PC-9 (cell line): ENCODE measurements at regions not wholly inside any gene's neighbourhood (a gene's known extent, or its start where the extent isn't known, plus 50 kb on each side); places are given as distances from the start of the nearest gene placed in this dataset.
A peak's percentile ranks its signal among the peaks of the same experiment; 100 is the strongest.

Source experiments
- BruUV-seq: library from RNA; stranded (reverse); fragments of 400-500 nt; replicated peaks from 2 replicates; lab custom pipeline; 2021; lab: Mats Ljungman, UMichigan
- CTCF ChIA-PET: fragments of 300-600 bp; sonication (Branson Sonifier 250); formaldehyde crosslinking; loops from one replicate; lab custom pipeline; 2022; ENCODE audit warnings: antibody characterized with exemption; lab: Charles Lee
- POLR2A ChIA-PET: fragments of 300-600 bp; sonication (Branson Sonifier 250); formaldehyde crosslinking; loops from one replicate; lab custom pipeline; 2022; ENCODE audit warnings: antibody characterized with exemption; ENCODE audit not compliant: unreplicated experiment; lab: Charles Lee
- DNase-seq, 2 experiments: peaks; one replicate each; pipeline versions ENCODE4 v3.0.0 to v3.0.0-alpha.2; 2015 to 2022; ENCODE audit warnings: mixed read lengths in 1 of 2
- H2AFZ ChIP-seq: fragments of 200-600 bp; sonication (generic); 2 replicates; pipeline ENCODE4 v1.8.1; 2017; ENCODE audit warnings: antibody characterized with exemption
- H3F3A ChIP-seq: fragments of 200-600 bp; sonication (generic); 2 replicates; pipeline ENCODE4 v1.8.1; 2017; ENCODE audit warnings: antibody characterized with exemption, mild to moderate bottlenecking, low read depth; ENCODE audit not compliant: insufficient read depth
- H3K27ac ChIP-seq: fragments of 200-600 bp; sonication (generic); 2 replicates; pipeline ENCODE4 v1.6.1; 2016; ENCODE audit warnings: mixed run types
- H3K27me3 ChIP-seq: fragments of 200-600 bp; sonication (generic); 2 replicates; pipeline ENCODE4 v1.6.1; 2016; ENCODE audit warnings: low read depth, mixed run types; ENCODE audit not compliant: insufficient read depth
- H3K36me3 ChIP-seq: fragments of 200-600 bp; sonication (generic); 2 replicates; pipeline ENCODE4 v1.6.1; 2016; ENCODE audit warnings: low read depth, mixed run types
- H3K4me1 ChIP-seq: fragments of 200-600 bp; sonication (generic); replicated peaks from 2 replicates; pipeline ENCODE4 v1.6.1; 2016; ENCODE audit warnings: mixed run types; ENCODE audit not compliant: insufficient read depth
- H3K4me2 ChIP-seq: fragments of 200-600 bp; sonication (generic); 2 replicates; pipeline ENCODE4 v1.6.1; 2017; ENCODE audit warnings: mixed run types
- H3K4me3 ChIP-seq: fragments of 200-600 bp; sonication (generic); 2 replicates; pipeline ENCODE4 v1.6.1; 2016; ENCODE audit warnings: mixed run types
- H3K79me2 ChIP-seq: fragments of 200-600 bp; sonication (generic); 2 replicates; pipeline ENCODE4 v1.6.1; 2017; ENCODE audit warnings: low read depth, mixed run types
- H3K9me2 ChIP-seq: fragments of 200-600 bp; sonication (generic); 2 replicates; pipeline ENCODE4 v1.8.1; 2017; ENCODE audit warnings: mild to moderate bottlenecking; ENCODE audit not compliant: insufficient read depth
- H3K9me3 ChIP-seq: fragments of 200-600 bp; sonication (generic); 2 replicates; pipeline ENCODE4 v1.8.1; 2016; ENCODE audit warnings: low read depth; ENCODE audit not compliant: insufficient read depth
- H4K20me1 ChIP-seq: fragments of 200-600 bp; sonication (generic); 2 replicates; pipeline ENCODE4 v1.8.1; 2017; ENCODE audit not compliant: insufficient read depth
- EZH2 ChIP-seq: fragments of 200-600 bp; sonication (generic); IDR thresholded peaks from 2 replicates; pipeline ENCODE4 v1.8.0; 2017; ENCODE audit warnings: antibody characterized with exemption, low read depth
- intact Hi-C: fragments of 100-400 bp; cut with micrococcal nuclease; formaldehyde crosslinking; loops from one replicate; pipeline ENCODE4 v1.10.0; 2022; ENCODE audit not compliant: unreplicated experiment
- TF ChIP-seq, protein P1 (sequence below): fragments of 200-600 bp; sonication (generic); conservative IDR thresholded peaks from 2 replicates; pipeline ENCODE4 v1.6.1; 2017; ENCODE audit warnings: mixed run types, antibody characterized with exemption, mild to moderate bottlenecking, moderate library complexity

DNA sequence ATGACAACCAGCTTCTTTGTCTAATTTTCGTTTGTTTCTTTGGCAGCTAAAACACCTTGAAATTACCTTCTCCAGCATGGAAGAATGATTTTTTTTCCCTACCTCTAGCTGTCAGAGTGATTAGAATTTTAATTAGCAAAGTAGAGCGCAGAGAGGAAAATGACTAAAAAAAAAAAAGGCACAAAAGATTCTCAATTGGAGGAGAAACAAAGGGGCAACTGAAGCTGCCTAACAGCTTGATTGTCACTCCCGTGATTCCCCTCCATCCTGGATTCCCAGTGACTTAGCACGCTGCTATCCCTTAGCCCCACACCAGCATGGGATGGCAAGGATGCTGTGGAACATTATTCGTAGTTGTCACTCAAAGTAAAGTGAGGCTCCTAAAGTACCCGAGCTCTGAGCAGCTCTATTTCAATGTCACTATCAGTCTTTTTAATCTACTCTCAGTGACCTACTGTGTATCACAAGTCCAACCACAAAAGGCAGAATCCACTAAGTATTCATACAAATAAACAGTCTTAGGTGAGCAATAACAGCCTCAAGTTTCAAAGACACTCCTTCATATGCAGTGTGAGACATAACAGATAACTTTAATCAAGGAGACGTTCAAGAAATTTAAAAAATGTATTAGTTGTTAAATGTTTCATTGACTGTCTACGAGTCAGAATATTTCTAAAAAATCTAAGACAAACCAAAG is 710.0 kb upstream of the GRAMD2B start:
- no peak for DNase-seq
- Histone ChIP-seq H3K4me3 (no peak overlapping the region), H4K20me1 (no peaks in the 10 kb centered on the region), H3K36me3 (no peaks in the 10 kb centered on the region), H2AFZ (no peak overlapping the region), H3K4me2 (no peak overlapping the region), H3K9me3 (no peaks in the 10 kb centered on the region), H3K9me2 (no peaks in the 10 kb centered on the region), H3K79me2 (no peaks in the 10 kb centered on the region), H3K27ac (no peak overlapping the region), H3F3A (no peaks in the 10 kb centered on the region), H3K27me3 (no peaks in the 10 kb centered on the region), H3K4me1 (no peaks in the 10 kb centered on the region)
- TF ChIP-seq EZH2, result no peak
- TF ChIP-seq, protein P1, sequence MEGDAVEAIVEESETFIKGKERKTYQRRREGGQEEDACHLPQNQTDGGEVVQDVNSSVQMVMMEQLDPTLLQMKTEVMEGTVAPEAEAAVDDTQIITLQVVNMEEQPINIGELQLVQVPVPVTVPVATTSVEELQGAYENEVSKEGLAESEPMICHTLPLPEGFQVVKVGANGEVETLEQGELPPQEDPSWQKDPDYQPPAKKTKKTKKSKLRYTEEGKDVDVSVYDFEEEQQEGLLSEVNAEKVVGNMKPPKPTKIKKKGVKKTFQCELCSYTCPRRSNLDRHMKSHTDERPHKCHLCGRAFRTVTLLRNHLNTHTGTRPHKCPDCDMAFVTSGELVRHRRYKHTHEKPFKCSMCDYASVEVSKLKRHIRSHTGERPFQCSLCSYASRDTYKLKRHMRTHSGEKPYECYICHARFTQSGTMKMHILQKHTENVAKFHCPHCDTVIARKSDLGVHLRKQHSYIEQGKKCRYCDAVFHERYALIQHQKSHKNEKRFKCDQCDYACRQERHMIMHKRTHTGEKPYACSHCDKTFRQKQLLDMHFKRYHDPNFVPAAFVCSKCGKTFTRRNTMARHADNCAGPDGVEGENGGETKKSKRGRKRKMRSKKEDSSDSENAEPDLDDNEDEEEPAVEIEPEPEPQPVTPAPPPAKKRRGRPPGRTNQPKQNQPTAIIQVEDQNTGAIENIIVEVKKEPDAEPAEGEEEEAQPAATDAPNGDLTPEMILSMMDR, result no peak
- POLR2A ChIA-PET, result no interaction called here
- intact Hi-C loops, result no loop called here
- BruUV-seq, result no TSS peak
- CTCF ChIA-PET, result no interaction called here

DNA sequence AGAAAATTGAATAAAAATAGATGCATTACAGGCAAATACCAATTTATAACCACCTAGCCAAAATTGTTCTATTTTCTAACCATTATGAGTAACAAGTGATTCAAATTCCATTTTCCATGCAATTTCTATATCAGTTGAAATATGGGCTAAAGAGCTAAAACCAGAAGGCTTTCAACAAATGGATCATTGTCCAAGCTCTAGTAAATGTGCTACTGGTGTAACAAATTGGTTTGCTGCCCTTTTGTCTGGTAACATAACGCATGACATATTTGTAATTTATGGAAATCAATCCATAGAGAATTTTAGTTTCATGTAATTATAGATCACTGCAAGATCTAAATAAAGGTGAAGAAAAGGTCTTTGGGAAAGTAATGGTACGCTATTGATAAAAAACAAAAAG is 708.0 kb upstream of the GRAMD2B start:
- ChIA-PET POLR2A (no interaction called here), CTCF (no interaction called here)
- Histone ChIP-seq H3F3A (no peaks in the 10 kb centered on the region), H2AFZ (no peak overlapping the region), H3K36me3 (no peaks in the 10 kb centered on the region), H3K9me2 (no peaks in the 10 kb centered on the region), H3K27ac (no peak overlapping the region), H3K27me3 (no peaks in the 10 kb centered on the region), H3K4me2 (no peak overlapping the region), H3K79me2 (no peaks in the 10 kb centered on the region), H3K9me3 (no peaks in the 10 kb centered on the region), H3K4me3 (no peak overlapping the region), H3K4me1 (no peaks in the 10 kb centered on the region), H4K20me1 (no peaks in the 10 kb centered on the region)
- no TSS peak for BruUV-seq
- intact Hi-C loops, result no loop called here
- DNase-seq, result no peak
- TF ChIP-seq, protein P1, result no peak
- TF ChIP-seq EZH2, result no peak

DNA sequence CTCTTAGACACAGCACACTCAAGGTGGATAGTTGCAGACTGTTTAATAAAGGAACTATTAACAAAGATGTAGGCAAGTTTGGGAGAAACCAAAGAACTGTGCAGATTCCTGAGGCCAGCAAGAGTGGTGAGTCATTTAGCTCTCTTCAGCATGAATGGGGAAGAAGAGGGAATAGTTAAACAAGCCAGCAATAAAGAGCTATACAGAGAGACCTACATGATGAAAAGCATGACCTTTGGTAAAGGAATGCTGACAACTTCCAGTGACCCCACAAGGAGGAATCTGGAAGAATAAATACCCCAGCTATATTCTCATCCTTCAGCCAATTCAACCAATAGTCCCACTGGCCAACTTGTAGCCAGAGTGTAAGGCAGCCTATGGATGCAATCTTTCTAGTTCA is 706.0 kb upstream of the GRAMD2B start:
- intact Hi-C loops, result no loop called here
- peak in 1 of 2 experiments; percentile 48 for DNase-seq
- no peaks in the 10 kb centered on the region for H3K27me3 ChIP-seq
- H3K4me1 ChIP-seq, result no peaks in the 10 kb centered on the region
- BruUV-seq, result no TSS peak
- H3K4me3 ChIP-seq, result no peak overlapping the region
- CTCF ChIA-PET, result no interaction called here
- no peak overlapping the region for H3K27ac ChIP-seq
- POLR2A ChIA-PET, result no interaction called here
- H3F3A ChIP-seq, result no peaks in the 10 kb centered on the region
- no peak overlapping the region for H2AFZ ChIP-seq
- TF ChIP-seq, protein P1, result no peak
- TF ChIP-seq EZH2, result no peak
- H3K79me2 ChIP-seq, result no peaks in the 10 kb centered on the region
- H4K20me1 ChIP-seq, result no peaks in the 10 kb centered on the region
- H3K4me2 ChIP-seq, result no peak overlapping the region
- no peaks in the 10 kb centered on the region for H3K9me3 ChIP-seq
- H3K9me2 ChIP-seq, result no peaks in the 10 kb centered on the region
- no peaks in the 10 kb centered on the region for H3K36me3 ChIP-seq
